ENCODE measurements at regions not wholly inside any gene's neighbourhood (a gene's known extent, or its start where the extent isn't known, plus 50 kb on each side); places are given as distances from the start of the nearest gene placed in this dataset.

DNA sequence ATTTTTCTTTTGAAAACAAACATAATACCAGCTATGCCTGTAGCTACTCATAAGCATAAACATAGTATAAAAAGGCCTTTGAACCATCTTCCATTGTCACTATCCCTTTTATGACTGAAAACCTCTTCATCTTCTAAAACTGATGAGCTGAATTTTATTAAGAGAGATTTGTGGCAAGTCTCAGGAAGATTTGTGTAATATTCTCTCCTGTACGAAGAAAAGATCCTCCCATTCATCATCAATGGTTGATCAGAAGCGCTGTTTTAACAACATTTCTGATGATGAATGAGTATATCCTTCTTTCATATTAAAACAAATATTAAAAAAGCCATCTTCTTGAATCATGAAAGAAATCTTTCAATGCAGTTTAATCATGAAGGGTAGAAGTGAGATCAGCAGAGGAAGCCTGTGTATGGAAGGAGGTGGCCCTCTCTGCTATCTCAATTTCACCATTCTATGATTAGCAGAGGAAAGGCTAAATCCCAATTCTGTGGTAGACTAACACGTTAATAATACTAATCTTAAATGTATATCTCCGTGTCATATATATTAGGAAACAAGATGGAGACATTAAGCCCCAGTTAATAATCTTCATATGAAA is 430.2 kb downstream of the FRK start:
- no peaks in the 10 kb centered on the region for H3K9me2 ChIP-seq (ENCODE audit: insufficient read depth)
- H4K20me1 ChIP-seq (ENCODE audit: insufficient read depth) = no peaks in the 10 kb centered on the region
- no peak overlapping the region for H3K9ac ChIP-seq (ENCODE audit: low read length)
- intact Hi-C loops (cut with micrococcal nuclease) = no loop called here
- H3K9me3 ChIP-seq (ENCODE audit: control insufficient read depth in 1 of 2, insufficient read depth in 1 of 2, low read depth in 1 of 2, low read length in 2 of 2) = no peaks in the 10 kb centered on the region
- no peaks in the 10 kb centered on the region for H3K79me2 ChIP-seq (ENCODE audit: insufficient read depth, low read length)
- no peaks in the 10 kb centered on the region for H3K27me3 ChIP-seq (ENCODE audit: insufficient read depth, low read length)
- TF ChIP-seq CEBPB (IDR thresholded peaks at IDR 0.05; ENCODE audit: low read depth) (no peak), POLR2A (IDR thresholded peaks at IDR 0.05; ENCODE audit: borderline replicate concordance, extremely low read depth, insufficient read depth, insufficient read length) (no peak), EGR1 (IDR thresholded peaks at IDR 0.05; ENCODE audit: low read depth) (no peak), ZNF274 (IDR thresholded peaks at IDR 0.05; ENCODE audit: low read depth, low read length) (no peak), RAD21 (IDR thresholded peaks at IDR 0.05; ENCODE audit: low read depth) (no peak), EZH2phosphoT487 (IDR thresholded peaks at IDR 0.05; ENCODE audit: borderline replicate concordance) (no peak), REST (IDR thresholded peaks at IDR 0.05; ENCODE audit: low read depth) (no peak), ATF3 (IDR thresholded peaks at IDR 0.05) (no peak), SIN3A (IDR thresholded peaks at IDR 0.05; ENCODE audit: low read depth) (no peak), CBX3 (IDR thresholded peaks at IDR 0.05; ENCODE audit: low read depth) (no peak), TCF7L2 (IDR thresholded peaks at IDR 0.05; ENCODE audit: borderline replicate concordance, extremely low read depth, insufficient read depth, insufficient read length) (no peak)
- TF ChIP-seq, protein P1, sequence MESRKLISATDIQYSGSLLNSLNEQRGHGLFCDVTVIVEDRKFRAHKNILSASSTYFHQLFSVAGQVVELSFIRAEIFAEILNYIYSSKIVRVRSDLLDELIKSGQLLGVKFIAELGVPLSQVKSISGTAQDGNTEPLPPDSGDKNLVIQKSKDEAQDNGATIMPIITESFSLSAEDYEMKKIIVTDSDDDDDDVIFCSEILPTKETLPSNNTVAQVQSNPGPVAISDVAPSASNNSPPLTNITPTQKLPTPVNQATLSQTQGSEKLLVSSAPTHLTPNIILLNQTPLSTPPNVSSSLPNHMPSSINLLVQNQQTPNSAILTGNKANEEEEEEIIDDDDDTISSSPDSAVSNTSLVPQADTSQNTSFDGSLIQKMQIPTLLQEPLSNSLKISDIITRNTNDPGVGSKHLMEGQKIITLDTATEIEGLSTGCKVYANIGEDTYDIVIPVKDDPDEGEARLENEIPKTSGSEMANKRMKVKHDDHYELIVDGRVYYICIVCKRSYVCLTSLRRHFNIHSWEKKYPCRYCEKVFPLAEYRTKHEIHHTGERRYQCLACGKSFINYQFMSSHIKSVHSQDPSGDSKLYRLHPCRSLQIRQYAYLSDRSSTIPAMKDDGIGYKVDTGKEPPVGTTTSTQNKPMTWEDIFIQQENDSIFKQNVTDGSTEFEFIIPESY (IDR thresholded peaks at IDR 0.05; ENCODE audit: extremely low read depth, insufficient replicate concordance, low read length) = no peak
- TF ChIP-seq, protein P2, sequence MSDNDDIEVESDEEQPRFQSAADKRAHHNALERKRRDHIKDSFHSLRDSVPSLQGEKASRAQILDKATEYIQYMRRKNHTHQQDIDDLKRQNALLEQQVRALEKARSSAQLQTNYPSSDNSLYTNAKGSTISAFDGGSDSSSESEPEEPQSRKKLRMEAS (IDR thresholded peaks at IDR 0.05) = no peak
- TF ChIP-seq, protein P3, sequence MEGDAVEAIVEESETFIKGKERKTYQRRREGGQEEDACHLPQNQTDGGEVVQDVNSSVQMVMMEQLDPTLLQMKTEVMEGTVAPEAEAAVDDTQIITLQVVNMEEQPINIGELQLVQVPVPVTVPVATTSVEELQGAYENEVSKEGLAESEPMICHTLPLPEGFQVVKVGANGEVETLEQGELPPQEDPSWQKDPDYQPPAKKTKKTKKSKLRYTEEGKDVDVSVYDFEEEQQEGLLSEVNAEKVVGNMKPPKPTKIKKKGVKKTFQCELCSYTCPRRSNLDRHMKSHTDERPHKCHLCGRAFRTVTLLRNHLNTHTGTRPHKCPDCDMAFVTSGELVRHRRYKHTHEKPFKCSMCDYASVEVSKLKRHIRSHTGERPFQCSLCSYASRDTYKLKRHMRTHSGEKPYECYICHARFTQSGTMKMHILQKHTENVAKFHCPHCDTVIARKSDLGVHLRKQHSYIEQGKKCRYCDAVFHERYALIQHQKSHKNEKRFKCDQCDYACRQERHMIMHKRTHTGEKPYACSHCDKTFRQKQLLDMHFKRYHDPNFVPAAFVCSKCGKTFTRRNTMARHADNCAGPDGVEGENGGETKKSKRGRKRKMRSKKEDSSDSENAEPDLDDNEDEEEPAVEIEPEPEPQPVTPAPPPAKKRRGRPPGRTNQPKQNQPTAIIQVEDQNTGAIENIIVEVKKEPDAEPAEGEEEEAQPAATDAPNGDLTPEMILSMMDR (IDR thresholded peaks at IDR 0.05 in 2 of 3, conservative IDR thresholded peaks at IDR 0.05 in 1 of 3; ENCODE audit: borderline replicate concordance in 1 of 3, insufficient read depth in 1 of 3, low read depth in 2 of 3, low read length in 2 of 3) = no peak
- CTCF ChIA-PET = no interaction called here
- H3K36me3 ChIP-seq (ENCODE audit: control insufficient read depth in 1 of 2, insufficient read depth in 2 of 2, low read length in 2 of 2) = no peaks in the 10 kb centered on the region
- H2AFZ ChIP-seq (ENCODE audit: low read depth, low read length, poor library complexity, severe bottlenecking) = no peak overlapping the region
- no peak overlapping the region for H3K4me2 ChIP-seq (ENCODE audit: low read length)
- BruUV-seq (replicated peaks) = no TSS peak
- POLR2A ChIA-PET = no interaction called here
- no peak overlapping the region for H3K4me3 ChIP-seq (replicated peaks in 1 of 2; ENCODE audit: low read depth in 1 of 2, low read length in 2 of 2)
- ATAC-seq = no peak
- no peak for DNase-seq (ENCODE audit: low read depth, low spot score)
- no peak overlapping the region for H3K27ac ChIP-seq (ENCODE audit: low read depth, low read length)
- no peaks in the 10 kb centered on the region for H3K4me1 ChIP-seq (ENCODE audit: control insufficient read depth in 1 of 2, insufficient read depth in 2 of 2, low read length in 2 of 2)
- RAD21 ChIA-PET (ENCODE audit: low non-redundant PET in 1 of 2, low total read pairs in 2 of 2, uncharacterized antibody in 2 of 2, unreplicated experiment in 2 of 2) = no interaction called here
